ENCODE measurements at regions not wholly inside any gene's neighbourhood (a gene's known extent, or its start where the extent isn't known, plus 50 kb on each side); places are given as distances from the start of the nearest gene placed in this dataset.

DNA sequence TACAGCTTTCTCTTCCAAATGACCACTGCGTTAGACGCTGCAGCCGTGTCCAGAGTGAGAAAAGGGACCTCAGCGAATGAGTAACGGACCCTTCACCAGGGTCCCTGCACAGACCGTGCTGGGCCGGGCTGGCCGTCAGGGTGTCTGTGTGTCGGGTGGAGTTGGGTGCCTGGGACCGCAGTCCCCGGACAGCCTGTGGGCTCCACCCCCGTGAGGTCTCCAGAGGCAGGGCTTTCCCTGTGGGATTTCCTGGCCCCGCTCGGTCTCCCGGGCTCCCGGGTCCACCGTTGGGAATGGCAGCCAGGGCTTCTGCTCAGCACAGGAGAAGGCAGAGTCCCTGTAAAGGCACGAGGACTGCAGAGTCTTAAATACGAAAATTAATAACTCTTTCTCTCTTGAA is 509.7 kb downstream of the TCERG1L start:
- no peak overlapping the region for H3K4me3 Mint-ChIP-seq
- H3K9me3 Mint-ChIP-seq, result no peaks in the 10 kb centered on the region

DNA sequence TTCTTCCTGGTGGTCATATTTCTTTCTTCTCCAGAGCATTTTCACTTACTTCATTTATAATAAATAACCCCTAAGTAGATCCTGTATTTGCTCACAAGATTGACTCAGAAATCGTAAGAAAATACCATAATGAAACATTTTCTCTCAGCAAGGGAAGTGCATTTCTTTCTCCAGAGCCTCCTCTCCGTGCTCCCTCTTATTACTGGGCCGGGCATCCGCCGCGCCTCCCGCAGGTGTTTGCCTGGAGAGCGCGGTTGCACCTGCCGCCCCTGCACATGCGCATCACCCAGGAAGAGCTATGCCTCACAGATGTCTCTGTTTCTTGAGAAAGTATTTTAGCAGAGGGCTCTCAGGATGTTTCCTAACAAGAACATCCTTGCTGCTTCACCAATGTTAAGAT is 509.2 kb downstream of the TCERG1L start:
- no peak overlapping the region for H3K27ac Mint-ChIP-seq
- H3K9me3 Mint-ChIP-seq, result no peaks in the 10 kb centered on the region
- no peaks in the 10 kb centered on the region for H3K4me1 Mint-ChIP-seq
- no peak for DNase-seq
- no peak for ATAC-seq
- no peak overlapping the region for H3K4me3 Mint-ChIP-seq
- peaks cover 5% of the 10 kb centered on the region for H3K27me3 Mint-ChIP-seq

More for the DNA sequence above, 509.7 kb downstream of the TCERG1L start:
- no peak for DNase-seq
- H3K4me1 Mint-ChIP-seq, result no peaks in the 10 kb centered on the region
- no peak overlapping the region for H3K27ac Mint-ChIP-seq
- H3K27me3 Mint-ChIP-seq, result peaks cover 9% of the 10 kb centered on the region
- no peak for ATAC-seq

DNA sequence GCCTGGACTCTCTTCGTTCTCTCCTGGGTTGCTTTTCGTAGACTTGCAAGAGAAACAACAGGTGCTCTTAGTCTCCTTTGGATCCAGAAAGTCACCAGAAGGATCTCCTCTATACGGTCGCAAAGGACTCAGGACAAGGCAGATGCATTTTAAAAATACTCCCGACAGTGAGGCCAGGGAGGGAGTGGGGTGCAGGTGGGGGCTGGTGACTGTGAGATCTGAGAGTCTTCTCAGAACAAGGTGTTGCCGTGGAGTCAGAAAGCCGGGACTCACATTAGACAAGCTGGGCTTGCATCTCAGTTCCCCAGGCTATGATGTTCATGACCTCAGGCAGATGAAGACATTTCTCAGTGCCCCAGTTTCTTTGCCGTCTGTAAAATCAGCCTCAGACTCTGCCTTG is 507.2 kb downstream of the TCERG1L start:
- ATAC-seq, result no peak
- H3K27ac Mint-ChIP-seq, result no peak overlapping the region
- H3K4me3 Mint-ChIP-seq, result no peak overlapping the region
- H3K9me3 Mint-ChIP-seq, result no peaks in the 10 kb centered on the region
- H3K4me1 Mint-ChIP-seq, result no peaks in the 10 kb centered on the region
- no peaks in the 10 kb centered on the region for H3K27me3 Mint-ChIP-seq
- no peak for DNase-seq

GRCh38 chr10:130804778-130805634 is 506.5 kb downstream of the TCERG1L start:
- DNase-seq (no peak), ATAC-seq (no peak)
- Mint-ChIP-seq H3K27me3 (no peaks in the 10 kb centered on the region), H3K4me3 (no peak overlapping the region), H3K27ac (no peak overlapping the region), H3K4me1 (no peaks in the 10 kb centered on the region), H3K9me3 (no peaks in the 10 kb centered on the region)

- Mint-ChIP-seq H3K4me3 (no peak overlapping the region), H3K27ac (no peak overlapping the region), H3K9me3 (no peaks in the 10 kb centered on the region), H3K4me1 (no peaks in the 10 kb centered on the region), H3K27me3 (no peaks in the 10 kb centered on the region)
- ATAC-seq (no peak), DNase-seq (no peak)
These were observed 505.9 kb downstream of the TCERG1L start for GRCh38 chr10:130805635-130806030.

DNA sequence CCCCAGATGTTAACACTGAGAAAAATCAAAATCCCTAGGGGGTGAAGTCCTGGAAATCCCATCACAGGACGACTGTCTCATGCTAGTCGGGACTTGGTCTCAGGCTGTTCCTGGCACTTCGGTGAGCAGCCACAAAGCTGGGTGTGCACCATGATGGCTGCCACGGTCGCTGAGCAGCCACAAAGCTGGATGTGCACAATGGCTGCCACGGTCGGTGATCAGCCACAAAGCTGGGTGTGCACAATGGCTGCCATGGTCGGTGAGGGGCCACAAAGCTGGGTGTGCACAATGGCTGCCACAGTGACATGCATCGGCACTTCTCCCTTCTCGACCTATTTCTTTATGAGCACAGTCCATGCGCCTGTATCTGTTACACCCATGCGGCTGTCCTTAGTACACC is 505.1 kb downstream of the TCERG1L start:
- Mint-ChIP-seq H3K27me3 (peaks cover 6% of the 10 kb centered on the region), H3K9me3 (no peaks in the 10 kb centered on the region), H3K27ac (no peak overlapping the region), H3K4me1 (no peaks in the 10 kb centered on the region), H3K4me3 (no peak overlapping the region)
- ATAC-seq, result no peak
- DNase-seq, result no peak

GRCh38 chr10:130807096-130807495 is 504.4 kb downstream of the TCERG1L start:
- Mint-ChIP-seq H3K4me1 (no peaks in the 10 kb centered on the region), H3K4me3 (no peak overlapping the region), H3K27me3 (peaks cover 10% of the 10 kb centered on the region), H3K27ac (no peak overlapping the region), H3K9me3 (no peaks in the 10 kb centered on the region)
- DNase-seq (no peak), ATAC-seq (no peak)

- ATAC-seq, result no peak
- Mint-ChIP-seq H3K27ac (no peak overlapping the region), H3K4me1 (no peaks in the 10 kb centered on the region), H3K9me3 (no peaks in the 10 kb centered on the region), H3K27me3 (peaks cover 10% of the 10 kb centered on the region), H3K4me3 (no peak overlapping the region)
- no peak for DNase-seq
These were observed 503.8 kb downstream of the TCERG1L start for GRCh38 chr10:130807721-130808120.

DNA sequence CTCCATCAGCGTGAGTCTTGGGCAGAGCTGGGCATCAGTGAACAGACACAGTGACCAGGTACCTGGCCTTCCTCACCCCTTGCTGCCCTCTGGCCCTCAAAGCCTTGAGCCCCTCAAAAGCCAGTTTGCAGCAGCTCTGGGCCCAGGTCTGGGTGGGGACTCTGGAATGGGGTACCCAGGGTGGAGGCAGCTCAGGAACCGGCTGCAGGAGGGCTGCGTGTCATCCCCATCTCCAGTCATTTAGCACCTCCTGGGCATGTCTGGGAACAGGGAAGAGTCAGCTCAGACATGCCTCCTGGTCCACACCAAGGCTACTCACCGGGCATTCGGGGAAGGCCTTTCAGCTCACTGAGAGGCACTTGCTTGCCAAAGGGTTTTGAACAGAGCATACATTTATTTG is 503.3 kb downstream of the TCERG1L start:
- Mint-ChIP-seq H3K4me3 (no peak overlapping the region), H3K4me1 (no peaks in the 10 kb centered on the region), H3K27ac (no peak overlapping the region), H3K27me3 (peaks cover 10% of the 10 kb centered on the region), H3K9me3 (no peaks in the 10 kb centered on the region)
- DNase-seq (no peak), ATAC-seq (no peak)

GRCh38 chr10:130808686-130809085 is 502.8 kb downstream of the TCERG1L start:
- Mint-ChIP-seq H3K27ac (no peak overlapping the region), H3K9me3 (no peaks in the 10 kb centered on the region), H3K4me1 (no peaks in the 10 kb centered on the region), H3K4me3 (no peak overlapping the region), H3K27me3 (peaks cover 10% of the 10 kb centered on the region)
- DNase-seq (no peak), ATAC-seq (no peak)

GRCh38 chr10:130809181-130809580 is 502.3 kb downstream of the TCERG1L start:
- no peak overlapping the region for H3K27ac Mint-ChIP-seq
- ATAC-seq (no peak), DNase-seq (no peak)
- H3K4me1 Mint-ChIP-seq, result no peaks in the 10 kb centered on the region
- H3K27me3 Mint-ChIP-seq, result peaks cover 10% of the 10 kb centered on the region
- no peaks in the 10 kb centered on the region for H3K9me3 Mint-ChIP-seq
- H3K4me3 Mint-ChIP-seq, result no peak overlapping the region

DNA sequence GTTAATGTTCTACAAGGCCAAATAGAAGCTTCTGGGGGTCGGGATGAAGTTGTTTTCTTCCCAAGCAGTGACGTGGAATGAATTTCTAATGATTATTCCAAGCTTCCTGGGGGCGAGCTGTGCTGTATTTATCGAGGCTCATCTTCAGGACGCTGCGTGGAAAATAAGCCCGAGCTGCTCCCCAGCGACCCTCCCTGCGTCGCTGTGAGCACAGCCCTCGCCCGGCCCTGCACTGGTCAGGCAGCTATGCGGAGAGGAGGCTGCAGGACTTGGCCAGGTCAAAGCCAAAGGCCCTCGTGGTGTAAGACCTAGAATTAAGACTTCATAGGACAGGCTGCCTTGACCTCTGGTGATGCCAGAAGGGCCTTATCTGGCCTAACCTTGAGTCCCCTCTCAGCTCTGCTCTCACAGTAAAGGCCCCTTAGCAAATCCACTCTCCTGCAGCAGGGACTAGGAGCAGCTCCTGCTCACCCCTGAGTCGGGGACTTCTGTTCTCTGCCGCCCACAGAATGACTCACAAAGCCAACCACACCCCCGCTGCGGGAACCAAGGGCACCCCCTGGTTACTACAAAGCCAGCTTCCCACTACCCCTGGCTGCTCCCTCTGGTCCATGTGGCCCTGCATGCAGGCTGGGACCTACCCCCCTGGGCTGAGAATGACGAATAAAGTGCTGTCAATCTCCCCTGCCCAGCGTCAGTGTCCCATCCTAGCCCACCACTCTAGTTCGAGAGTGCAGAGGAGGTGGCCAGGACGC is 501.6 kb downstream of the TCERG1L start:
- Mint-ChIP-seq H3K9me3 (no peaks in the 10 kb centered on the region), H3K4me3 (no peak overlapping the region), H3K27ac (no peak overlapping the region), H3K4me1 (no peaks in the 10 kb centered on the region), H3K27me3 (peaks cover 10% of the 10 kb centered on the region)
- ATAC-seq, result no peak
- no peak for DNase-seq

DNA sequence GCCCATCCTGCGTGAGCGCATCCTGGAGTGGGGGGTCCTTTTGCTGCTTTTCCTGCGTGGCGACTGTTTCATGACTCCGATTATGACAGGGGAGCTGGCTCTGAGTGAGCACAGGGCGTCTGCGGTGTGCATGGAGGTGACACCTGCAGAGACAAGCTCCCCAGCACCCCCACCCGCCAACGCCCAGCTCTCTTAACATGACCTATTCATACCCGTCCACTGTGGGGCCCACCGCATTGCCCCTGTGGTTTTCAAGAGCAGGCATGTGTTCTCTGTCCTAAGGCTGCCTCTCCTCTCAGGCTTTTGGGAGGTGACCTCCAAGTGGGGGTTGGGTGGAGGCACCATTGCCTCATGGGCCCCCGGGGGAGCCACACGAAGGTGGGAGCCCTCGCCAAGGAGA is 500.7 kb downstream of the TCERG1L start:
- Mint-ChIP-seq H3K4me3 (no peak overlapping the region), H3K9me3 (no peaks in the 10 kb centered on the region), H3K27me3 (peaks cover 10% of the 10 kb centered on the region), H3K27ac (no peak overlapping the region), H3K4me1 (no peaks in the 10 kb centered on the region)
- ATAC-seq (no peak), DNase-seq (no peak)

GRCh38 chr10:130812381-130813148 is 499.0 kb downstream of the TCERG1L start:
- Mint-ChIP-seq H3K9me3 (peaks cover 0 to under 1% of the 10 kb centered on the region in 2 donors), H3K27ac (no peak overlapping the region), H3K4me1 (no peaks in the 10 kb centered on the region), H3K4me3 (no peak overlapping the region), H3K27me3 (peaks cover 10% of the 10 kb centered on the region)
- no peak for DNase-seq
- no peak for ATAC-seq

DNA sequence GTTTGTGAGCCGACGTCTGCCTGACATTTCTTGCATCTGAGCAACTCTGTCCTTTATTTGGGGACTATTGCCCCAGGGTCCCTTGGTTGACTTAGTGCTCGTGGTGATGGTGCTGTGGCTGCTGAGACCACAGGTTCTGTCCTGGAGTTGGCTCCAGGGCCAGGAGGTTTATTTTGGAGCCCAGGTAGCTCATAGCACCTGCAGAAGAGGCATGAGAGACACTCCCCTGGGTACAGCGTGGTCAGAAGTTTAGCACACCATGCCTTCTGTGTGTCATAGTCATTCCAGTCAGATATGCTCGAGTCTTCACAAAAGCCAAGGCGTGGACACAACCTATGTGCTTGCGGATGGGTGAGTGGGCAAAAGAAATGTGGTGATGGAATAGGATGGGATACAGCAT is 496.9 kb downstream of the TCERG1L start:
- no peak overlapping the region for H3K4me3 Mint-ChIP-seq
- no peak overlapping the region for H3K27ac Mint-ChIP-seq
- no peak for DNase-seq
- peaks cover 5 to 9% of the 10 kb centered on the region in 2 donors for H3K9me3 Mint-ChIP-seq
- ATAC-seq, result no peak
- no peaks in the 10 kb centered on the region for H3K4me1 Mint-ChIP-seq
- H3K27me3 Mint-ChIP-seq, result peaks cover 10% of the 10 kb centered on the region
